GM10266 (cell line): ENCODE measurements at regions not wholly inside any gene's neighbourhood (a gene's known extent, or its start where the extent isn't known, plus 50 kb on each side); places are given as distances from the start of the nearest gene placed in this dataset.

ENCODE experiments used
- DNase-seq: peaks from one replicate; pipeline ENCODE4 v3.0.0; 2012; ENCODE audit errors: extremely low spot score
- CTCF ChIP-seq: IDR thresholded peaks from 2 replicates; pipeline ENCODE4 v1.5.1; 2012; ENCODE audit warnings: mild to moderate bottlenecking, low read depth; ENCODE audit not compliant: control insufficient read depth, insufficient read depth; ENCODE audit errors: missing control alignments

DNA sequence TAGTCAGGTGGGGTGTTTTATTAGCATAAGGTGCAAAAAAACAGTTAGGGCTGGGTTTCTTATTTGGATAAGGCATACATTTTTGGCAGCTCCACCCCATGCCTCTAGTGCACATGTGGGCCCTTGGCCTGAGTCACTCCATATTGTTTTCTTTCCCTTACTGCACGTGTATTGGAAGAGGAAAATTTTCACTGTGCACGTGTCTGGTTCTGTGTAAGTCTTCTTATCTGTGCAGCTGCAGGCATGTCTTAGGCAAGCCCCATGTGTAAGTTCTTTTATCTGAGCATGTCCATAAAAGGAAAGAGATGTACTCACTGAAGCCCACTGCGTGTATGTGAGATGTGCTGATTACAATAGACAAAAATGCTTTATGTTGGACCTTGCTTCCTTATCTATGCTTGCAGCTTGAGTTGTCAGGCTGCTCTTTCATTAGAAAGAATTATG, 540.3 kb upstream of the IGFBP3 start:
- no peak for DNase-seq

GRCh38 chr7:46459942-46460341, 538.9 kb upstream of the IGFBP3 start:
- DNase-seq = no peak
- TF ChIP-seq CTCF = no peak

More for the DNA sequence above, 540.3 kb upstream of the IGFBP3 start:
- TF ChIP-seq CTCF = no peak

DNA sequence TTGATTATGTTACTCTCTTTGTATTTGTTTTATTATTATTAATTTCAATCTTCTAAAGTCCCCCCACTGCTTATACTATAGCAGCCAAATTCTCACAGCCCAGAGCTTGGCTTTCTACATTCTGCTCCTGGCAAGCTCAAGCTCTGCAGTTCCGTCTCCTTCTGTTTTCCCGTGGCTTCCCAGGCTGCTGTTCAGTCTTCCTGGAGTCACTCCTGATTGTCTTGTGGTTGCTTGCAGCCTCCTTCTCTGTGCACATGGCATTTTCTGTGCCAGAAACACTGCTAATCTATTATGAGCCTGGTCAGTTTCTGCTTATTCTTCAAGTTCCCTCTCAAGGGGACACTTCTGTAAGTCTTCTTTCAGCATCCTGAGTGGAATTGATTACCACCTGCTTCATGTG, 533.7 kb upstream of the IGFBP3 start:
- DNase-seq = no peak
- no peak for TF ChIP-seq CTCF

DNA sequence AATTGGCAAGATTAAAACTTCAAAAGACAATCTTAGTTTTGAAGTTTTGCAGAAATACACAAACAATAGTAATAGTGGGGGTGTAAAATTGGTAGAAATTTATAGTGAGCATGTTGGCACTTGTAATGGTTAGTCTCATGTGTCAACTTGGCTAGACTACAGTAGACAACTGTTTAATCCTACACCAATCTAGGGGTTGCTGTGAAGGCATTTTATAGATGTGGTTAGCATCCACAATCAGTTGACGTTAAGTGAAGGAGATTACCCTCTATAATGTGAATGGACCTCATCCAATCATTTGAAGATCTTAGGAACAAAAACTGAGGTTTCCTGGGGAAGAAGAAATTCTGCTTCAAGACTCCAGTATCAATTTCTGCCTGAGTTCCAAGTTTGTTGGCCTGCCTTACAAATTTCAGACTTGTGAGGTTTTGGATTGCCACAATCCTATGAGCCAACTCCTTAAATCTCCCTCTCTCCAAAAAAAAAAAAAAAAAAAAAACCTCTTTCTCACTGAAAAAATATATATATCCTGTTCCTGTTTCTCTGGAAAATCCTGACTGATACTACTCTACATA, 531.6 kb upstream of the IGFBP3 start:
- no peak for TF ChIP-seq CTCF

DNA sequence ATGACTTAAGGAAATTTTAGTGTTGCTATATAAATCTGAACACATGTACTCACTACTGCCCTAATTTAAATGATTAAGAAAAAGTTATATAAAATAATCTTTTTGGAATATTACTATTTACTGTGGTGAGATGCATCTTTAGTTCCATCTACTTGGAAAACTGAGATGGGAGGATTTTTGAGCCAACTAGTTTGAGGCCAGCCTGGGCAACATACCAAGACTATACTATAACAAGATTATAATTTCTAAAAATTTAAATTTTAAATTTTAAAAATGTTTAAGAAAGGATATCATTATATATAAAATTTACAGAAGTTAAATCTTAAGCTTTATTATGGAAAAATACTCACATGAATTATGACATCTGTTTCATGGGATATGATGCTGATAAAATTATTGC, 530.8 kb upstream of the IGFBP3 start:
- no peak for TF ChIP-seq CTCF
- DNase-seq = no peak

More for the DNA sequence above, 531.6 kb upstream of the IGFBP3 start:
- no peak for DNase-seq

- DNase-seq = no peak
- no peak for TF ChIP-seq CTCF
Observed at GRCh38 chr7:46450886-46451285, 529.8 kb upstream of the IGFBP3 start.

DNA sequence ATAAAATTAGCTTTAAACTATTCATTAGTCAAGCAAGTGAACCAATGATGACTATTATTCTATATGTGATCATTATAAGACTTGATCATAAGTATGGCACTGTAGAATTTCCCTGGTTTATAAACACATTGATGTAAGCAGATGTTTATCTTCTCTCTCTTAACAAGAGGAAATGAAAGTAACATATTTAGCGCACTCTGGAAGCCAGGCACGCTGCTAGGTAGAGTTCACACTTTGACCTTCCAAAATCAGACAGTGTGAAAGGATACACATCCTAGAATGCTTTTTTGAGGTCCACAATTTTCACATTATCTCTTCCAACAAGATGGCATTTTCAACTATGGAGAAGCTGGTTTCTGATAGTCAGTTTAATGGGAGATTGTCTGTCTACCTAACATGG, 529.4 kb upstream of the IGFBP3 start:
- DNase-seq = no peak
- TF ChIP-seq CTCF = no peak
